ENCODE measurements at regions not wholly inside any gene's neighbourhood (a gene's known extent, or its start where the extent isn't known, plus 50 kb on each side); places are given as distances from the start of the nearest gene placed in this dataset.

DNA sequence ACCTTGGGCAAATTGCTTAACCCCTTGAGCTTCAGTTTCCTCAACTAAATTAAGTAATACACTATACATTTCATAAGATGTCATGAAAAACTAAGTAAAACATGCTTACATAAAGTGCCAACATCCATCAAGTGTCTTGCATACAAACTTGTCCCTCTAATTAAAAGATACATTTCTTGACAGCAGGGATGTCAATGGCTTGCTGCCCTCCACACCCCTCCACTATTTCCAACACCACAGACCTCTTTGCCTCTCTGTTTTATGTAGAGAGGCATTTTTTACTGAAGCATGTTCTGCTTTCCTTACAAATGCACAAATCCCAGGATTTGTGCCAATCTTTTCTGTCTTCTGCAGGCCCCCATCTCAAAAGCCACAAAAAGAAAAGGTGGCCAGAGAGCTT, 89.0 kb upstream of the HOXC13 start (continued):
- TF ChIP-seq THYN1 (CRISPR knock-in tag; IDR thresholded peaks at IDR 0.05; ENCODE audit: borderline replicate concordance, low read depth) (no peak), NFYB (CRISPR knock-in tag; IDR thresholded peaks at IDR 0.05) (no peak), EZH2 (conservative IDR thresholded peaks at IDR 0.05; ENCODE audit: low read depth, low read length) (no peak)

GRCh38 chr12:53852061-53852460, 86.6 kb upstream of the HOXC13 start:
- no peak overlapping the region for H3K27ac ChIP-seq (ENCODE audit: extremely low read length, insufficient read depth, low read length)
- POLR2A ChIA-PET: no interaction called here
- intact Hi-C loops (cut with micrococcal nuclease; ENCODE audit: unreplicated experiment) (no loop called here), in situ Hi-C loops (cut with HindIII; ENCODE audit: extremely low pct_ligation_motif_present, low pct_unique_long_range_greater_than_20kb) (no loop called here)
- 15% methylated on average over 6 of the region's 6 CpGs for WGBS (ENCODE audit: low lambda C conversion rate)
- no peaks in the 10 kb centered on the region for H3K4me1 ChIP-seq (ENCODE audit: insufficient read depth, low read length)
- no peak overlapping the region for H3K4me2 ChIP-seq (ENCODE audit: low read depth, low read length)
- H2AFZ ChIP-seq (ENCODE audit: low read length): no peak overlapping the region
- H3K4me3 ChIP-seq (replicated peaks in 1 of 3; ENCODE audit: insufficient read depth in 1 of 3, low read depth in 2 of 3, low read length in 3 of 3): no peak overlapping the region
- peaks cover 0 to 24% of the 10 kb centered on the region in 2 experiments; a peak in 4 of 5 replicates for H3K27me3 ChIP-seq (ENCODE audit: control insufficient read depth in 1 of 2, insufficient read depth in 2 of 2, low read length in 2 of 2)
- DNase-seq (ENCODE audit: low spot score) (no peak), FAIRE-seq (no peak), ATAC-seq (no peak)
- H3K9ac ChIP-seq (ENCODE audit: insufficient read depth, low read depth, low read length): no peak overlapping the region
- no peaks in the 10 kb centered on the region for H4K20me1 ChIP-seq (ENCODE audit: insufficient read depth, low read length)
- no peaks in the 10 kb centered on the region for H3K36me3 ChIP-seq (replicated peaks in 1 of 2; ENCODE audit: control insufficient read depth in 1 of 2, insufficient read depth in 2 of 2, low read length in 2 of 2)
- no peak for TF ChIP-seq ZFP62 (CRISPR knock-in tag; IDR thresholded peaks at IDR 0.05)
- TF ChIP-seq SIX4 (CRISPR knock-in tag; IDR thresholded peaks at IDR 0.05): no peak
- no peak for TF ChIP-seq CSRNP2 (CRISPR knock-in tag; conservative IDR thresholded peaks at IDR 0.05; ENCODE audit: low read depth)
- no peak for TF ChIP-seq MXD3 (CRISPR knock-in tag; IDR thresholded peaks at IDR 0.05)
- TF ChIP-seq, protein P1, sequence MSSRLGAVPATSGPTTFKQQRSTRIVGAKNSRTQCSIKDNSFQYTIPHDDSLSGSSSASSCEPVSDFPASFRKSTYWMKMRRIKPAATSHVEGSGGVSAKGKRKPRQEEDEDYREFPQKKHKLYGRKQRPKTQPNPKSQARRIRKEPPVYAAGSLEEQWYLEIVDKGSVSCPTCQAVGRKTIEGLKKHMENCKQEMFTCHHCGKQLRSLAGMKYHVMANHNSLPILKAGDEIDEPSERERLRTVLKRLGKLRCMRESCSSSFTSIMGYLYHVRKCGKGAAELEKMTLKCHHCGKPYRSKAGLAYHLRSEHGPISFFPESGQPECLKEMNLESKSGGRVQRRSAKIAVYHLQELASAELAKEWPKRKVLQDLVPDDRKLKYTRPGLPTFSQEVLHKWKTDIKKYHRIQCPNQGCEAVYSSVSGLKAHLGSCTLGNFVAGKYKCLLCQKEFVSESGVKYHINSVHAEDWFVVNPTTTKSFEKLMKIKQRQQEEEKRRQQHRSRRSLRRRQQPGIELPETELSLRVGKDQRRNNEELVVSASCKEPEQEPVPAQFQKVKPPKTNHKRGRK (CRISPR knock-in tag; IDR thresholded peaks at IDR 0.05): no peak
- TF ChIP-seq, protein P2, sequence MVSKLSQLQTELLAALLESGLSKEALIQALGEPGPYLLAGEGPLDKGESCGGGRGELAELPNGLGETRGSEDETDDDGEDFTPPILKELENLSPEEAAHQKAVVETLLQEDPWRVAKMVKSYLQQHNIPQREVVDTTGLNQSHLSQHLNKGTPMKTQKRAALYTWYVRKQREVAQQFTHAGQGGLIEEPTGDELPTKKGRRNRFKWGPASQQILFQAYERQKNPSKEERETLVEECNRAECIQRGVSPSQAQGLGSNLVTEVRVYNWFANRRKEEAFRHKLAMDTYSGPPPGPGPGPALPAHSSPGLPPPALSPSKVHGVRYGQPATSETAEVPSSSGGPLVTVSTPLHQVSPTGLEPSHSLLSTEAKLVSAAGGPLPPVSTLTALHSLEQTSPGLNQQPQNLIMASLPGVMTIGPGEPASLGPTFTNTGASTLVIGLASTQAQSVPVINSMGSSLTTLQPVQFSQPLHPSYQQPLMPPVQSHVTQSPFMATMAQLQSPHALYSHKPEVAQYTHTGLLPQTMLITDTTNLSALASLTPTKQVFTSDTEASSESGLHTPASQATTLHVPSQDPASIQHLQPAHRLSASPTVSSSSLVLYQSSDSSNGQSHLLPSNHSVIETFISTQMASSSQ (IDR thresholded peaks at IDR 0.05; ENCODE audit: low read depth): no peak
- TF ChIP-seq, protein P2 (CRISPR knock-in tag; IDR thresholded peaks at IDR 0.05; ENCODE audit: borderline replicate concordance): no peak
- TF ChIP-seq ZNF225 (CRISPR knock-in tag; IDR thresholded peaks at IDR 0.05): no peak
- TF ChIP-seq SMYD3 (CRISPR knock-in tag; IDR thresholded peaks at IDR 0.05): no peak
- no peak for TF ChIP-seq ZNF331 (CRISPR knock-in tag; IDR thresholded peaks at IDR 0.05)
- no peak for TF ChIP-seq ZMAT3 (CRISPR knock-in tag; conservative IDR thresholded peaks at IDR 0.05)
- no TSS peak for BruUV-seq (replicated peaks)
- CTCF ChIA-PET (ENCODE audit: low intra/inter-chr PET ratio, low total read pairs): no interaction called here
- H3K79me2 ChIP-seq (ENCODE audit: insufficient read depth, low read length): no peaks in the 10 kb centered on the region
- H3K9me3 ChIP-seq (ENCODE audit: low read length): no peaks in the 10 kb centered on the region

Data from HepG2 (cell line).